Lung microvascular endothelial cell (primary cell): ENCODE measurements at regions not wholly inside any gene's neighbourhood (a gene's known extent, or its start where the extent isn't known, plus 50 kb on each side); places are given as distances from the start of the nearest gene placed in this dataset.

Experiments used
- DNase-seq, 2 donors: peaks; one replicate each; pipeline versions ENCODE4 v3.0.0 to v3.0.0-alpha.2; 2010; ENCODE audit warnings: low read depth in 2 of 2

- no peak for DNase-seq
These were observed 436.8 kb upstream of the MYT1L start for GRCh38 chr2:2767837-2768236.

- DNase-seq = no peak
These were observed 434.9 kb upstream of the MYT1L start for GRCh38 chr2:2765839-2766495.

GRCh38 chr2:2765176-2765800, 434.2 kb upstream of the MYT1L start:
- no peak for DNase-seq

- DNase-seq = no peak
These were observed 433.7 kb upstream of the MYT1L start for GRCh38 chr2:2764739-2765138.

DNA sequence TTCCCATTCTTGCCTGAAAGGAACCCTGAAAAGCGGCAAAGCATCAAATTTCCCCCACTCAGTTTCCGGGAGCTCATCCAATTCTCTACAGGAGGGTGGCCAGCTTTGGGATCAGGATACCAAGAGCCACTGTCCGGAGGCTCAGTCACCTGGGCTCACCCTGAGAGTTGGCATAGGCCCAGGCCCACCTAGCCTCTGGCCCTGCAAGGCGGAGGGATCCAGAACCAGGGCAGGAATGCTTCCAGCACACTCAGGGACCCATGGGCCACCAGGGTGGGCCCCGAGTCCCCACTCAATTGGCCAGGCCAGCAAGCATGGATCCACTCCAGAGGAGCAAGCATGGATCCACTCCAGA, 432.9 kb upstream of the MYT1L start:
- no peak for DNase-seq

DNA sequence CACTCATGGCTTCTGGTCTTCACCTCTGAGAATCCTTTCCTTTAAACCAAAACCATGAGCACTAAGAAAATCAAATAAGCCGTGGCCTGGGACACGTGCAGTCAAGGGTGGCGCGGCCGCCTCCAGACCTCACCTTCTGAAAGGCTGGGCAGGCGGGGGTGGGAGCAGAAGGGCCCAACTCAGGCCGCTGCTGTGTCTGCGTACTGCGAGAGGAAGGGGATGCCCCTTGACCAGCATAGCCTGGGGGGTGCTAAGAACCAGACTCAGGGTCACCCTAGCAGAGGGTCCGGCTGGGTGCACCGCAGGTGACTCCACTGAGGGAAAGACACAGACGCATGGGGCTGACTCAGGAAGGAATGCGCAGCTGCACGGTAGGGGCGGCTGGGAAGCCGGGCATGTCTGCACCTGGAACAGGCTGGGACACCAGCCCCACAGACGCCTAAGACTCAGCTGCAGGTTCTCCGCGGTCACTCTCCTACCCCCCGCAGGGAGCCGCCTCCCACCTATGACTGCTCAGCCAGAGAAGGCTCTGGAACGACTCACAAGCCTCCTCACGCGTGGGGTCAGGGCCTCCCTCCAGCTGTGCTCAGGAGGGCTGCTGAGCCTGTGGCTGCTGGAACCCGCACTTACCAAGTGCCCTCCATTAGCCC, 432.4 kb upstream of the MYT1L start:
- no peak for DNase-seq

- DNase-seq = no peak
These were observed 431.8 kb upstream of the MYT1L start for GRCh38 chr2:2762913-2763312.

DNA sequence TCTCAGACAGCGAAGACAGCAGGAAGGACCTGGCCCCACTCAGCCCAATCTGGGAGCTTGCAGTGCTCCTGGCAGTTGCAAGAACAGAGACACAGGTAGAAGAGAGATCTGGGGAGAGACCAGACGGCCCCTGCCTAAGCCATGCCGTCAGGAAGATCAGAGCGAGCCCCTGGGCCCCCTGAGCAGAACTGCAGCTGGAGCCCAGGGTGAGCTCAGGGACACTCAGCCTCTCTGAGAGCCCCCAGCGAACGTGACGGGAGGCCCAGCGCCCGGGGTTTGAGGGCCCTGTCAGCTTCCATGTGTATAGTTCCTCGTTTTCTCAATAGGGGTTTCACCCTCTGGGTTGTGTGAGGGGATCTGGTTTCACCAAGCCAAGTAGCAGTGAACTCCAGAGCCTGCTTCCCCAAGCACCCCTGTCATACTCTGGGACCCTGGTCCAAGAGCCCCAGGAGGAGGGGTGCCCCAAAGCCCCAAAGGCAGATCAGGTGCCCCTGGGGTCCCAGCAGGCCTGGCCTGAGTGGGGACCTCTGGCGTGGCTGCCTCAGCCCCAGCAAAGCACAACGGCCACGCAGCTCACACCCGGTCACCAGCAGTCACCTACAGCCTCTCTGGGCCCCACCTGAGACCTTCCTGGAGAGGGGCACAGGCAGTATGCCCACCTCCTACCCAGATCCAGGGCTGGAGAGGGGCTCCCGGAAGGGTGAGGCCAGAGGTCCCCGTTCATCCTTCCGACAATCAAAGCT, 431.3 kb upstream of the MYT1L start:
- DNase-seq = no peak

DNA sequence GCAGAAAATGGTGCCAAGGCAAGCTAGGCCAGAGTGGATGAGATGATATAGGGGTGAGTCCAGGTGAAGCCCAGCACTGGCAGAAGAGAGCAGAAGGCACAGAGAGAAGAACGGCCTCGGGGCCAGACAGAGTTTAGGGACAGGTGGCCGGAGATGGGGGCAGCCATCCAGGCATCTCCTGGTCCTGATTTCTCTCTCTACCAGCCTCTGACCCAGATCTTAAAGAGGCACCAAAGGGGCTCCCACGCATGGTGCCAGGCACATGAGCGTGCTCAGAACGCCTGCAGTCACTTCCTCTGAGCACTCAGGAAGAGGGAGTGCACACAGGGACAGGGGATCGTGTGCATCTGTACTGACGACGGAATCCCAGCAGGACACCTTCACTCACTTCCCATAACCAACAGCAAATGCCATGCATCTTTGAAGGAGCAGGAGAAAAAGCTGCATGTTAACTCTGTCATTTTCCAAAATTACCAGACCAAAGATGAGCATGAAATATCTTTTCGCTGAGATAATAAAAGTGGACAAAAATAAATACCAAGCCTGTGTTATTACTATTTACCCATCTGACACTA, 427.8 kb upstream of the MYT1L start:
- no peak for DNase-seq

DNA sequence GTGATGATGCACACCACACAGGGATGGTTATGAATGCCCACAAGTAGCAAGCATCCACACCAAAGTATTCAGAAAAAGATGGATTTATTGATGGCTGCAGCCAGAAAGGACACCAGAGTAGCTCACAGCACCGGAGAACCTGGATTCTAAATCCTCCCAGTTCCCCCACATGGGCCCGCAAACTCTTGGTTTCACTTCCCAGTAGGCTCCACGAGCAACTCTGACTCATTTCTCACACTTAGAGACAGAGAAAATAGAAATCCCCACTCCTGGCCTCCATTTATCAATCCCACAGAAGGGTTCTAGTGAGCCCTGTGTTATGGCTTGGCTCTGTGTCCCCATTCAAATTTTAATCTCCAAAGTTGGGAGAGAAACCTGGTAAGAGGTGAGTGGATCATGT, 426.7 kb upstream of the MYT1L start:
- DNase-seq = no peak

DNA sequence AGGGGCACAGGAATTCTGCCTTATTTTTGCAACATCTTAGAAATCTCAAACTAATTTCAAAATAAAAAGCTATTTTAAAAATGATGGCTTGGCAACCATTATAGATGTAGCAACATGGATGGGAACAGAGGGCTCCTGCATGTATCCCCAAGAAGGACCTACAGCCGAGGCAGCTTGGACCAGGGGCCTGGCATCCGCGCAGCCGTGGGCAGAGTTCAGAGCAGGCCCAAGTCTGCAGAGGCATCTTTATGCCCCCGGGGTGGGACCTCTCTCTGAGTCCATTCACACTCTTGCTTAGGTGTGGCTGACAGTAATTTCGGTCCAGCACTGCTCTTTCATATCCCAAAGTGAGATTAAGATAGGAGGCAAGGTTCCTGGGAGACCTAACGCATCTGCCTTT, 425.8 kb upstream of the MYT1L start:
- DNase-seq = no peak

- DNase-seq = no peak
These were observed 424.9 kb upstream of the MYT1L start for GRCh38 chr2:2755990-2756389.

- DNase-seq = no peak
These were observed 423.9 kb upstream of the MYT1L start for GRCh38 chr2:2754940-2755339.

GRCh38 chr2:2751715-2752315, 420.7 kb upstream of the MYT1L start:
- no peak for DNase-seq

DNA sequence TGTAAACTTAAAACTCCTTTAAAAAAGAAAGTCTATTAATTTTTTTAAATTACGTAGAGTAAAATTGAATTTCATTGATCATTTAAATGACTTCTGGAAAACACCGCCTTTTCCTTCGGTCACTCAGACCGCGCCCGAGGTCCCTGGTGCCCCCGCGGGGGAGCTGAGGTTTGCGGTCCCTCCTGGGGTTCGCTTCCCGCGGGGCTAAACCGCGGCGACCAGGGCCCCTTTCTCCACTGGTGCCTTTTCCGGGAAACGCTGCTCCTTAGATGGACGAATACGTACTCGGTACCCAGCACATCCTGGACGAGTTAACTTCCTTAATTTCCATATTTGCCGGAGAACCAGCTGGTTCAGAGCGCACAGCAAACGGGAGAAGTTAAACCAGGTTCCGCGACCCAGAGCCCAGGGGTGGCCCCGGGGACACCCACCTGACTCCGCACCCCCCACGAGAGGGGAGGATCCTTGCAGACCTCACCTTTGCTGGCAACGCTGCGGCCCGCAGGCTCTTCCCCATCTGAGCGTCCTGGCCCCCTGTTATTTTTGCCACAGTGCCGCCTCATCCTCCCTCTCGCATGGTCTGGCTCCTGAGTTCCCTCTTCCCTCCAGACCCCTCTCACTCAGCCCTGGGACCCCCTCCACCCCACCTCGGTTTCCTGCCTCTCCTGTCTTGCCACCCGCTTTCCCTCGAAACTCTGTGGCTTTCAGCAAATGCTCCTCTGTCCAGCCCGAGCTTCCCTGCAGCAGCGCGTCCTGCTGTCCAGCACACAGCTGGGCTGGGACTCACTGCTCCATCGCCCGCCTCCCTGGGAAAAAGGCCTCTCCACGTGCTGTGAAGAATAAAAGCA, 420.0 kb upstream of the MYT1L start:
- no peak for DNase-seq

DNA sequence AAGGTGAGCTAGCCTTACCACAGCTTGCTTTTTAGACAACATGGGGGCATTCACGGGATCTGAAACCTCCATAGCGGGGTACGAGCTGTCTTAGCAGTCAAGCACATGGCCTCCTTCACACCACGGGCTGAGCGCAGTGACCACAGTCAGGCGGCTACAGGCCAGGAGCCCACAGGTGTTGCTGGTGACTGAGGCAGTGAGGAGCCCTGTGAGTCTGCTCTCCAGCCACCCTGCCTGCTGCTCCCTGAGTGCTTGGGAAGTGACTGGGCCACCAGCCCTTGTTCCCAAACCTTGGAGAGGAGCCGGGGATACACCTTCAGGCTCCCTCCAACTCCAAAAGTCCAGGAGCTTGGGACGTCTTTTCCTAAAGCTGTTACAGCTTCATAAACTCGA, 418.1 kb upstream of the MYT1L start:
- DNase-seq = no peak

DNA sequence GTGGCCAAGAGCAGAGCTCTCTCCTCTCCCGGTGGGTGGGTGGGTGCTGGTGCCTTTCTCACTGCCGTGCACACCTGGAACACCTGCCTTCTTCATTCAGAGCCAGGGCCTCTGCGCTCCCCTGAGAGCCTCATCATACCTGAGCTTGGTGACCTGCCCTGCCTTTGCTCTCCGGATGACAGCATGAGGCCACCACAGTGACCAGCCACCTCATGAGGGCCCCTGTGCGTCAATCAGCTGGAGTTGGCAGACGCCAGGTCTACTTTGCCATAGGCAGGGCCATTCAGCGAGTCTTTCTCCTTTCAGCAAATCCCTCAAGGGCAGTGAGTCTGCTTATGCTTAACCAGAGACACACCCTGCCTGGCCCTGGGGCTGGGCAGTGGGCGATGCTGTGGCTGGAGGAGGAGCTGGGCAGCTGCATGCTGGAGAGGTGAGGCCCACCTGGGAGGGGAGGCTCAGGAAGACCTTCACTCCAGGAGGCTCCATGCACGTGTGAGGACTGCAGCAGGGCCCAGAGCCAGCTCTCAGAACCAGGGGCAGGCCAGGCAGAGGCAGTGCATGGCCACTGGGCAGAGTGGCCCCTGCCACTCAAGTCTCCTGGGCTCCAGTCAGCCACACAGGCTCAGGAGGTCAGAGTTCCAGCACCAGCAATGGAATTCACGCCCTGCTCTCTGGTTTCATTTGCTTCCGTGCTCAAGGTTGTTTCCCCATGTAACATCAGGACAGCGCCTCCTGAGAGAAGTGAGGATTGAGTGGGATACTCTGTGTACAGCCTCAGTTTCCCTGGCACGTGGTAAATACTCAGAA, 417.5 kb upstream of the MYT1L start:
- DNase-seq = no peak

DNA sequence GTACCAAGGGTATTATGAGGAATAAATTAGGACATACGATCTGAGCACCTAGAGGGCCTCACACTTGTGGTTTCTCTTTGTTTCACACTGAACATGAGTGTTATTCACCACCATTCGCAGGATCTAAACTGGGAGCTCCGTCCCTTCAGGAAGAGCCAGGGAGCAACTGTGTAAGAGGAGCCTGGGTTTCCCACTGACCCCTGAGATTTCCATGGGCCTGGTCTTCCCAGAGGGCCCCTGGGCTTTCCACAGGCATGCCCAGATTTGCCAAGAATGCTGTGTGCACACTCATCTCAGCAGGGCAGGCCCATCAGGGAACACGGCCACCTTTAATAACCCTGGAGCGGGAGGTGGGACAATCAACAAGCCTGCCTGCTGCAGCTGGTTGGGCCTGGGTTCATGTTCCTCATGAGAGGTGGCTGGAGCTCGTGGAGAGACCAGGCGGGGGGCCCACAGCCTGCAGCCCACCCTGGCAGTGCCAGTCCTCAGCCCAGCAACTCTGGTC, 416.8 kb upstream of the MYT1L start:
- no peak for DNase-seq

DNA sequence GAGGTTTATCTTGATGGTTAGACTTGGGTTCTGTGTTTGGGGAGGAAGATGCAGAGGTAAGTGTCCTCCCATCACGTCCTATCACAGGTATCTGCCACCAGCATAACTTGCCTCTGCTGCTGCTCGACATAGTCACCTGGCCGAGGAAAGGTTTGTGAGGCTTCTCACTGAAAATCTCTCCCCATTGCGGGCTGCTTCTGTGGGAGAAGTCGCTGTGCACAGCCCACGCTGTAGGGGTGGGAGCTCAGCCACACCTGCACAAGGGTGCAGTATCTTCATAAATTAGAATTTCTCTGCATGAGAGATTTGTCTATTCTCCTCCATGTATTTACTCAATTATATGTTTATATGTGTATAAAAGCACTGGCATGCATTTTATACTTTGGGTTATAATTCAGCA, 415.7 kb upstream of the MYT1L start:
- no peak for DNase-seq
